GM12865 (cell line): ENCODE measurements at regions not wholly inside any gene's neighbourhood (a gene's known extent, or its start where the extent isn't known, plus 50 kb on each side); places are given as distances from the start of the nearest gene placed in this dataset.

ENCODE experiments used
- DNase-seq: peaks from one replicate; pipeline ENCODE4 v3.0.0; 2010; ENCODE audit warnings: low read depth
- H3K4me3 ChIP-seq: 2 replicates; pipeline ENCODE4 v1.5.1; 2011; ENCODE audit warnings: mild to moderate bottlenecking, low read depth, low read length, control low read depth
- TF ChIP-seq, protein P1 (sequence below): IDR thresholded peaks from 2 replicates; pipeline ENCODE4 v1.5.1; 2011; ENCODE audit warnings: low read length, control low read depth, low read depth, inconsistent platforms; ENCODE audit not compliant: insufficient read depth; ENCODE audit errors: missing control alignments

- no peak overlapping the region for H3K4me3 ChIP-seq
- peak; percentile 19 for DNase-seq
- TF ChIP-seq, protein P1, sequence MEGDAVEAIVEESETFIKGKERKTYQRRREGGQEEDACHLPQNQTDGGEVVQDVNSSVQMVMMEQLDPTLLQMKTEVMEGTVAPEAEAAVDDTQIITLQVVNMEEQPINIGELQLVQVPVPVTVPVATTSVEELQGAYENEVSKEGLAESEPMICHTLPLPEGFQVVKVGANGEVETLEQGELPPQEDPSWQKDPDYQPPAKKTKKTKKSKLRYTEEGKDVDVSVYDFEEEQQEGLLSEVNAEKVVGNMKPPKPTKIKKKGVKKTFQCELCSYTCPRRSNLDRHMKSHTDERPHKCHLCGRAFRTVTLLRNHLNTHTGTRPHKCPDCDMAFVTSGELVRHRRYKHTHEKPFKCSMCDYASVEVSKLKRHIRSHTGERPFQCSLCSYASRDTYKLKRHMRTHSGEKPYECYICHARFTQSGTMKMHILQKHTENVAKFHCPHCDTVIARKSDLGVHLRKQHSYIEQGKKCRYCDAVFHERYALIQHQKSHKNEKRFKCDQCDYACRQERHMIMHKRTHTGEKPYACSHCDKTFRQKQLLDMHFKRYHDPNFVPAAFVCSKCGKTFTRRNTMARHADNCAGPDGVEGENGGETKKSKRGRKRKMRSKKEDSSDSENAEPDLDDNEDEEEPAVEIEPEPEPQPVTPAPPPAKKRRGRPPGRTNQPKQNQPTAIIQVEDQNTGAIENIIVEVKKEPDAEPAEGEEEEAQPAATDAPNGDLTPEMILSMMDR, result no peak
These were observed 191.0 kb upstream of the NBEA start for GRCh38 chr13:34751044-34751443.

- peak; percentile 52 for DNase-seq
- no peak overlapping the region for H3K4me3 ChIP-seq
- TF ChIP-seq, protein P1, result no peak
These were observed 190.6 kb upstream of the NBEA start for GRCh38 chr13:34751492-34751891.

GRCh38 chr13:34752283-34752960, 189.6 kb upstream of the NBEA start:
- TF ChIP-seq, protein P1, result no peak
- no peak for DNase-seq
- no peak overlapping the region for H3K4me3 ChIP-seq

- TF ChIP-seq, protein P1, result no peak
- no peak overlapping the region for H3K4me3 ChIP-seq
- DNase-seq, result no peak
These were observed 185.9 kb upstream of the NBEA start for GRCh38 chr13:34756136-34756535.

- TF ChIP-seq, protein P1, result no peak
- H3K4me3 ChIP-seq, result no peak overlapping the region
- DNase-seq, result no peak
These were observed 185.5 kb upstream of the NBEA start for GRCh38 chr13:34756572-34756971.

DNA sequence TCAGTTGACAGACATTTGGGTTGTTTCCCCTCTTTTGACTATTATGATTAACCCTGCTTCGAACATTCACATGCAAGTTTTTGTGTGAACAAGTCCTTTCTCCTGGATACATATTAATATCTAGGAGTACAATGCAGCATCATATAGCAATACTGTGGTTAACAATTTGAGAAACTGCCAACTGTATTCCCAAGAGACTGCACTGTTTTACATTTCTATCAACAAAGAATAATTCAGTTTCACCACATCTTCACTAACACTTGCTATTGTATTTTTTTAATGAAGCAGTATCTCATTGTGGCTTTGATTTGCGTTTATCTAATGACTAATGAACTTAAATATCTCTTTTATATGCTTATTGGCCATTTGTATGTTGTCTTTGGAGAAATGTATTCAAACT, 184.6 kb upstream of the NBEA start:
- DNase-seq, result no peak
- TF ChIP-seq, protein P1, result no peak
- H3K4me3 ChIP-seq, result no peak overlapping the region

DNA sequence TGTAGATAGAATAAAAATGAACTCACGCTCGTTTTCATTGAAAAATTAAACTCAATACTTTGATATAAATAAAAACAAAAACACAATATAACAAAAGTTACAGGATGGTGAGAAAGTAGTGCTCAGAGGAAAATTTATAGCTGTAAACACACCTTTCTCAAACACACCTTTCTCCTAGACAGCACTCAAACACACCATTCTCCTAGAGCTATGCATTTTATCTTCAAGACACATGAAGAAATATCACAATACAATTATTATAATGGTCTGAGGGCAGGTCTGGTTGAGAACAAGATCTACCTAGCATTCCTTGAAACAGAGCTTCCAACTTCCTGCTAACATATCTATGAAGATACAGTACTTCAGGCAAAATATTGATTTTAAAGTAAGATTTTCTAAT, 183.4 kb upstream of the NBEA start:
- TF ChIP-seq, protein P1, result no peak
- no peak for DNase-seq
- H3K4me3 ChIP-seq, result no peak overlapping the region
